KMS-11 (cell line): ENCODE measurements at regions not wholly inside any gene's neighbourhood (a gene's known extent, or its start where the extent isn't known, plus 50 kb on each side); places are given as distances from the start of the nearest gene placed in this dataset.

Experiments used
- H2AFZ ChIP-seq: fragments of 200-600 bp; sonication (generic); 2 replicates; pipeline ENCODE4 v1.6.1; 2016; ENCODE audit warnings: antibody characterized with exemption, mixed run types, low read depth
- H3K27ac ChIP-seq: fragments of 200-600 bp; sonication (generic); 2 replicates; pipeline ENCODE4 v1.6.1; 2016; ENCODE audit warnings: mild to moderate bottlenecking, mixed run types
- H3K27me3 ChIP-seq: fragments of 200-600 bp; sonication (generic); 2 replicates; pipeline ENCODE4 v1.6.1; 2017; ENCODE audit warnings: mild to moderate bottlenecking, low read depth, mixed run types, moderate library complexity; ENCODE audit not compliant: insufficient read depth
- H3K36me3 ChIP-seq: fragments of 200-600 bp; sonication (generic); 2 replicates; pipeline ENCODE4 v1.6.1; 2017; ENCODE audit warnings: mild to moderate bottlenecking, mixed run types; ENCODE audit not compliant: insufficient read depth
- H3K4me1 ChIP-seq: fragments of 200-600 bp; sonication (generic); 2 replicates; pipeline ENCODE4 v1.6.1; 2016; ENCODE audit warnings: mild to moderate bottlenecking, low read depth, mixed run types; ENCODE audit not compliant: poor library complexity, severe bottlenecking
- H3K4me2 ChIP-seq: fragments of 200-600 bp; sonication (generic); 2 replicates; pipeline ENCODE4 v1.7.0; 2016; ENCODE audit warnings: mild to moderate bottlenecking, mixed run types
- H3K4me3 ChIP-seq: fragments of 200-600 bp; sonication (generic); IDR thresholded peaks from 2 replicates; pipeline ENCODE4 v1.6.1; 2017; ENCODE audit warnings: low read depth, low read length, mixed read lengths; ENCODE audit not compliant: insufficient read depth
- H3K79me2 ChIP-seq: fragments of 200-600 bp; sonication (generic); 2 replicates; pipeline ENCODE4 v1.6.1; 2016; ENCODE audit warnings: low read depth, mixed run types; ENCODE audit not compliant: insufficient read depth
- H3K9ac ChIP-seq: fragments of 200-600 bp; sonication (generic); 2 replicates; pipeline ENCODE4 v1.6.1; 2016; ENCODE audit warnings: mild to moderate bottlenecking, mixed run types
- H4K20me1 ChIP-seq: fragments of 200-600 bp; sonication (generic); 2 replicates; pipeline ENCODE4 v1.6.1; 2016; ENCODE audit warnings: mild to moderate bottlenecking, mixed run types; ENCODE audit not compliant: insufficient read depth
- TF ChIP-seq, protein P1 (sequence below): fragments of 200-600 bp; sonication (generic); conservative IDR thresholded peaks from 2 replicates; pipeline ENCODE4 v1.6.1; 2017; ENCODE audit warnings: low read depth, mild to moderate bottlenecking, antibody characterized with exemption, low read length, moderate library complexity, mixed read lengths

DNA sequence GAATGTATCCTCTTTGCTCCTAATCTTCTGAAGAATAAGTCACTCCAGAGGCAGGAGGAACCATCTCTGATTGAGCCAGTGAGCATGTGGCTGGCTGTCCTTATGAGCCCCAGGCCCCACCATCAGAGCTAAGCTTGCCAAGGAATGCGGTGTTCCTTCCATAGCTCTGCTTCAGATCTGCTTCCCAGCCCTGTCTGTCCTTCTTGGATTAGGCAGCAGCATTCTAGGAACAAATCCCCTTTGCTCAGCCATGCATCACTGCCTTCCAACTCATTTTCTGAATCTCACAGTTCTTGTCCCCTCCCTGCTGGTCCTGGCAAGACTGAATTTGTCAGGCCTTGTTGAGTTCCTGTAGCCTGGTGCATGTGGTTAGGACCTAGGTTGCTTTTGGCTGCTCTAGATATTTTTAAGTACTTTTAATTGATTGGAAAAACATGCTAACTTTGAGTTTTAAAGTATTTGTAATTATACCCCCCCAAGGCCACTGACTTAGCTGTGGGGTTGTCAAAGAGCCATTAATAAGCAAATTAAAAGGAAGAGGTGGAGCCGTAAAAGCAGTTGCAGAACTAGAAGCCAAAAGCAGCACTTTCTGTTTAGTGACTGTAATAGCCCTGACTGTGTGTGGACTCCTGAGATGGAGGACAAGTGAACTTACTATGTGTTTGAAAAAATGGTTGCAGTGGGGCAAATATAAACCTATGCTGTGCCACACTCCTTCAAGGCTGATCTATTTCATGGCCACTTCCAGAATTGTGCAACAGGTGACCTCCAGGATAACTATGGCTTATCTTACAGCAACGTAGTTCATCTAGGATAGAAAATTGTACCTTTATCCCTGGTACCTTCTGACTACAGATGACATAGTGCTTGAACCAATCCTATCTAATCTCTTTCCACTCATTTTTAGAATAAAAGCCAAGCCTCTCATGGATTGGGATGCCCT is 61.3 kb upstream of the BACH1 start:
- Histone ChIP-seq H3K4me2 (peak overlapping the region; percentile 91), H3K27ac (peak overlapping the region; percentile 95), H2AFZ (peak overlapping the region; percentile 42; the same call in 1 of the 2 replicates), H4K20me1 (no peaks in the 10 kb centered on the region), H3K27me3 (no peaks in the 10 kb centered on the region), H3K4me1 (peaks cover 89% of the 10 kb centered on the region), H3K79me2 (no peaks in the 10 kb centered on the region), H3K36me3 (no peaks in the 10 kb centered on the region), H3K9ac (peak overlapping the region; percentile 82; the same call in 1 of the 2 replicates), H3K4me3 (no peak overlapping the region)
- TF ChIP-seq, protein P1, sequence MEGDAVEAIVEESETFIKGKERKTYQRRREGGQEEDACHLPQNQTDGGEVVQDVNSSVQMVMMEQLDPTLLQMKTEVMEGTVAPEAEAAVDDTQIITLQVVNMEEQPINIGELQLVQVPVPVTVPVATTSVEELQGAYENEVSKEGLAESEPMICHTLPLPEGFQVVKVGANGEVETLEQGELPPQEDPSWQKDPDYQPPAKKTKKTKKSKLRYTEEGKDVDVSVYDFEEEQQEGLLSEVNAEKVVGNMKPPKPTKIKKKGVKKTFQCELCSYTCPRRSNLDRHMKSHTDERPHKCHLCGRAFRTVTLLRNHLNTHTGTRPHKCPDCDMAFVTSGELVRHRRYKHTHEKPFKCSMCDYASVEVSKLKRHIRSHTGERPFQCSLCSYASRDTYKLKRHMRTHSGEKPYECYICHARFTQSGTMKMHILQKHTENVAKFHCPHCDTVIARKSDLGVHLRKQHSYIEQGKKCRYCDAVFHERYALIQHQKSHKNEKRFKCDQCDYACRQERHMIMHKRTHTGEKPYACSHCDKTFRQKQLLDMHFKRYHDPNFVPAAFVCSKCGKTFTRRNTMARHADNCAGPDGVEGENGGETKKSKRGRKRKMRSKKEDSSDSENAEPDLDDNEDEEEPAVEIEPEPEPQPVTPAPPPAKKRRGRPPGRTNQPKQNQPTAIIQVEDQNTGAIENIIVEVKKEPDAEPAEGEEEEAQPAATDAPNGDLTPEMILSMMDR = no peak

DNA sequence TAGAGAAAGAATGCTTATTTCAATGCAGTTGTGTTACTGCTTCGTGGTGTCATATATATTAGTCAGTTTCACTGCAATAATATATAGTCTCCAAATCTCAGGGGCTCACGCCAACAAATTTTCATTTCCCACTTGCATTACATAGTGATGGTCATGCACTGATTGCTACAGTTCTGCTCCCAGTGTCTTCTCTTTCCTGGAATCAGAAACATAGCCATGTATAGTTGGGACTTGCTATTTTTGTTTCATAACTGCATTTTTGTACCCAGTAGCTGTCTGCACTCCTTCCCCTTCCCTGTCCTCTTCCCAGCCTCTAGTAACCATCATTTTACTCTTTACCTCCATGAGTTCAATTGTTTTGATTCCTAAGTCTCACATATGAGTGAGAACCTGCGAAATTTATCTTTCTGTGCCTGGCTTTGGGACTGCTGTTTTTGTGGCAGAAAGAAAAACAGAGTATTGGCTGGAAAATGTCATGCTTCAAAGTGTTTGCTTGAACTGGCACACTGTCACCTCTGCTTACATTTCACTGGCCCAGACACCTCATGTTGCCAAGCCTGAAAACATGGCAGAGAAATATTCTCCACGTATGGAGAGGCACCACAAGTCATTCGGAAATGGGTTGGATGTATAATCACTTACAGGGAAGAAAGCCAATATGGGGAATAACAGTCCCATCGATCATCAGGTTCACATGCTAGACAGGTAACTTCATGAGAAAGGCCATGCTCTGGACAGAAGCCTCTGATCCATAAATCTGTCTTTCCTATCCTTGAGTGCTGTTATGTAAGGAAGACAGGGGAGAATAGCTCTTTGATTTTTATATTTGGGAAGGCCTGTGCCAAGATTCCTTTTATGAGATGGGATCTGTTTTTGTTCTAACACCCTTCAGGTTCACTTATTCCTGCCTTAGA is 60.4 kb upstream of the BACH1 start:
- peak overlapping the region; percentile 91 for H3K4me2 ChIP-seq
- peak overlapping the region; percentile 42; the same call in 1 of the 2 replicates for H2AFZ ChIP-seq
- peaks cover 80% of the 10 kb centered on the region for H3K4me1 ChIP-seq
- H3K27me3 ChIP-seq = no peaks in the 10 kb centered on the region
- H4K20me1 ChIP-seq = no peaks in the 10 kb centered on the region
- H3K27ac ChIP-seq = peak overlapping the region; percentile 95
- H3K4me3 ChIP-seq = no peak overlapping the region
- TF ChIP-seq, protein P1 = no peak
- no peaks in the 10 kb centered on the region for H3K79me2 ChIP-seq
- peak overlapping the region; percentile 8; the same call in 1 of the 2 replicates for H3K9ac ChIP-seq
- H3K36me3 ChIP-seq = no peaks in the 10 kb centered on the region

DNA sequence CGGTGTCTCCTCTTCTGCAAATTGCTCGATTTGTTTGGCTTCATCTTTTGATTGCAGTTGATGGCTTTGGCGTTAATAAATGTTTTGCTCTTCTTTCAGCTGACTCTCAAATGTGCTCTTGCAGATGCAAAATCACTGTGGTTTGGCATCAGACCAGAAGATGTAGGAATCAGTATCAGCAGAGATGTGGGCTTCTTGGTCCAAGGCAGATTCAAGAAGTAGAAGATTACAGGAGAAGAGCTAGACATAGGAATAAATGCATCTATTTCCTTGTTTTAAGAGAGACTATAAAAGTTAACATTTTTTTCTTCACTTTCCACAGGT is 59.8 kb upstream of the BACH1 start:
- H3K79me2 ChIP-seq = no peaks in the 10 kb centered on the region
- no peaks in the 10 kb centered on the region for H3K27me3 ChIP-seq
- H3K9ac ChIP-seq = peak overlapping the region; percentile 8; the same call in 1 of the 2 replicates
- H3K36me3 ChIP-seq = no peaks in the 10 kb centered on the region
- H3K4me2 ChIP-seq = peak overlapping the region; percentile 91
- H3K4me1 ChIP-seq = peaks cover 73% of the 10 kb centered on the region
- H2AFZ ChIP-seq = 0 out of 2 replicates have a peak overlapping the region, but pooled peaks have one; percentile 5
- peak overlapping the region; percentile 95 for H3K27ac ChIP-seq
- H3K4me3 ChIP-seq = no peak overlapping the region
- H4K20me1 ChIP-seq = no peaks in the 10 kb centered on the region
- TF ChIP-seq, protein P1 = no peak

DNA sequence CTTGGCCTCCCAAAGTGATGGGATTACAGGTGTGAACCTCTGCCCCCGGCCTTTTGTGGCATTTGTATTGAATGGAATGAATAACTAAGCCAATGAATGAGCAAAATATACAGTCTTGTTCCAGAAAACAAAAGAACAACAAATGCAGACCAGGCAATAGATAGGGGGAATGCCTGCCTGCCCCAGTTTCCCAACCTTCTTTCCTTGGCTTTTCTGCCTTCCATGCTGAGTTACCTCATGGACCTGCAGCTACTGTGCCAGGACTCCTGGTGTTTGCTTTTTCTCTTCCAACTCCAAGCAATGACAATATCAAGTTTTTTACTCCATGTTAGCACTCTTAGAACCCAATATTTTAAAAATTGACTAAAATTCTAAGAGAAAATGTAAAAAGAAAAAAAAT is 58.6 kb upstream of the BACH1 start:
- Histone ChIP-seq H2AFZ (no peak overlapping the region), H3K9ac (no peak overlapping the region), H3K4me1 (peaks cover 72% of the 10 kb centered on the region), H3K4me2 (peak overlapping the region; percentile 91; the same call in 1 of the 2 replicates), H4K20me1 (no peaks in the 10 kb centered on the region), H3K4me3 (no peak overlapping the region), H3K36me3 (no peaks in the 10 kb centered on the region), H3K79me2 (no peaks in the 10 kb centered on the region), H3K27ac (no peak overlapping the region; the same call in 1 of the 2 replicates), H3K27me3 (no peaks in the 10 kb centered on the region)
- TF ChIP-seq, protein P1 = no peak
